Stimulated activated CD4-positive, alpha-beta T cell treated with anti-CD3 and anti-CD28 coated beads, TNF-alpha, amount 100 ng/mL, for 24 hours (primary cell): ENCODE measurements at regions not wholly inside any gene's neighbourhood (a gene's known extent, or its start where the extent isn't known, plus 50 kb on each side); places are given as distances from the start of the nearest gene placed in this dataset.

ENCODE experiments used
- DNase-seq, 3 experiments: peaks; one replicate each; pipeline ENCODE4 v3.0.0-alpha.2; 2020; ENCODE audit warnings: low read depth in 3 of 3

DNA sequence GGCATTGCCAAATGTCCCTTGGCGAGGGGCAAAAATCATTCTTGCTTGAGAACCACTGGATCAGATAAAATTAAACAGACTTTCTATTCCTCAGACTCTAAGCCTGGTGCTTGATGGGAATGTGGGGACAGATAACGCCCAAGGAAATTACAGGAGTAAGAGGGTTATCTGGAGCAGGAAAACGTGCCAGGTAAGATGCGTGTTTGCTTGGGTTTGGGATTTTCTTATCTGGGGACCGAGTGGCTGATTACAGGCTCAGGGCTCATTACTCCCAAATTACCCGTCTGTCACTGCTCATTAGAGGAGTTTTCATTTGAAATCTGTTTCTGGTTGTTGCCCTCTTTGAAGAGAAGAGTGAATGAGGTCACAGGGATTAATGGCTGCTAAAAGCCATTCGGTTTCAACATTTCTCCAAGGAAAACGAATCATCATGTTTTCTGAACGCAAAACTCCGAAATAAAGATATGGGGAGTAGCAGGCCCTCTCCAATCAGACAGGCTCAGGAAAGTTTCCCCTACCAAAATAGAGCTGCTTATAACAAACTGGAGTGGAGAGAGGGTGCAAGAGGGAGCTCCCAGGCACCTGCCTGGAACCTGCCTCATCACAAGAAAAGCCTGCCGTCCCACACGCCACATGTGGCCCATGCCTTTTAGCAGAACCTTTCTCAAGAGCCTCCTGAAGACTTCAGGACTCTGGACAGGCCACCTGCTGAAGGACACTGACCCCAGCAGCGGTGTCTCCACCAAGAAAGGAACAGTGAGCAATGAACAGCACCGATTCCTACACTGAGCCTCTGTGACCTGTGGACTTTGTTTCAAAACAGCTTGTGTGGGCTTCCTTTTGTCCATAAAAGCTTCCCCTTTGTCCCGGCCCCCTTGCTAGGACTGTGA is 136.4 kb downstream of the ICE1 start:
- DNase-seq: no peak

DNA sequence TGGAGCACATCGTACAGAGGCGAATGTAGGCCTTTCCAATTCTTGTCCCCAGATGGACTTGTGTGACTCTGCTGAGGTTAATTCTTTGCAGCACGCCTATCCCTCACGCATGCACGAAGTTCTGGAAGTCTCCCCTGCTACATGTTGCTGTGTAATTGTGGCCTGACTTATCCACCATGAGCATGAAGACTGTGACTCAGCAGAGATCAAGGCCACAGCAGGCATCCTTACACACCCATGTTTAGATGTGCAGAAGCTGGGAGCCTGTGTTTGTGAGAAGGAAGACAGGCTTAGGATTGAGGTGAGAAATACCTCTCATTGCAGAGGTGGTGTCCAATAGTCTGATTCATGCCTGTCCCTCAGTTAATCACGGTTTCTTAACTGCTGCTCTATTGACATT is 135.6 kb downstream of the ICE1 start:
- DNase-seq: no peak

DNA sequence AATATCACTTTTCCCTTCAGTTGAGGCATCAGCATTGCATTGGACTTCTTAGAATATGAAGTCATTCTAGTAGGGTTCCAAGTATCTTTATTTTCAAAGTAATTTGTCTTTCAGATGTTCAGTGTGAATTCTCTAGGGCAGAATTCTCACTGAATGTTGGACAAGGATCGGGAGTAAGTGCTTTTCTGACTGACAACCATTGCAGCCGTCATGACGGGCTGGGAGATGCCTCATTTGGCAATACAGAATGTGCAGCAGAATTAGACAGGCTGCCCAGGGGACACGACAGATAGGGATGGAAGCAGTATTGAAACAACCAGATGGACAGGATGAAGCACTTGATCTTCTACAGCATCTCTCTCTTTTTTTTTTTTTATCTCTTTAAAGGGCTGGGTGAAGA is 129.0 kb downstream of the ICE1 start:
- no peak for DNase-seq

DNA sequence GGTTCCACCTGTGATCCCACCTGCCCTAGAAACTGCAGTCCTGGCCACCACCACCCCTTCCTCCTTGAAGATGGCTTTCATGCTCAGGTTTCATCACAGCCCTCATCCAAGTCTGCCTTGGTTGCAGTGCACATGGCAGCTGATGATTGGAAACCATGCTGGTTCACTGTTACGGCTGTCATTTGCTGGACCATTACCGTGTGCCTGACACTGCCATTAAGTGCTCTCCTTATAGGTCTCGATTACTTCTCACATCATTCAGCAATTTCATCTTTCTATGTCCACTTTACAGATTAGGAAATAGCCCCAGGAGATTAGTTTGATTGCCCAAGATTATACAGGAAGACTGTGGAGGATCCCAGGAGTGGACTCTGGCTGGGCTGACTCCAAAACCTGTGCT is 123.9 kb downstream of the ICE1 start:
- DNase-seq: no peak

DNA sequence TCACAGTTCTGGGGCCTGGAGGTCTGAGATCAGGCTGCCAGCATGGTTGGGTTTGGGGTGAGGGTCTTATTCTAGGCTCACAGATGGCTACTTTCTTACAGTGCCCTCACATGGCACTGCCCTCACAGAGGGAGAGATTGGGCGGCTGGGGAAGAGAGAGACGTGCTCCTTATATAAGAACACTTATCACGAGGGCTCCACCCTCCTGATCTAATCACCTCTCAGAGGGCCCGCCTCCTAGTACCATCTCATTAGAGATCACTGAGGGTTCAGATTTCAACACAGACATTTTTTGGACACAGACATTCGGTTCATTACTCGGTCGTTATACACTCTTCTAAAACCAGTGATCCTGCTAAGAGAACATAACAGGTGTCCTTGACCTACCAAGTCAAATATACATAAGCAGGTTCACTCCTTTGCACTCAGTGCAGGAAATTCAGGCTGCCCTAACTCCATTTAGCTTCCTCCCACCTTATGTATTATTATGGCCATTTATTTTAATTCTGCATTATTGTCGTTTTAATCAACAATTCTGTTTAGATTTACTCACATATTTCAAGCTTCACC is 121.7 kb downstream of the ICE1 start:
- no peak for DNase-seq

DNA sequence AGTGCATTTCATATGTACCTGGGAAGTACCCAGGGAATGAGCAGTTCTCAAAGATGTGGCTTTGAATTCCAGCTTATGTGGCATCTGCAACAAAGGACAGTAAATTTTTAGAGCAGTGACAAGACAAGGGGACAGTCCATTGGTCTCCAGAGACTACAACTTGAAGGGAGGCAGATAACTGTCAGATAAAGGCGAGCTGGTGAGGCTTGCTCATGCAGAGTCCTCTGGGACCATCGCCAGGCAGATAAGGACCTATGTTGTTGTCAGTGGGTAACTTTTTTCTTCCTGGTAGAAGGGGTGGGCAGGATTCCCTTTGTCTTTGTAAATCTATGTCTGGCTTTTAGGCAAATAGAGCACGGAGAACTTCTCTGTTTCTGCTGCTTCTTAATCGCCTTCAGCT is 120.2 kb downstream of the ICE1 start:
- no peak for DNase-seq

DNA sequence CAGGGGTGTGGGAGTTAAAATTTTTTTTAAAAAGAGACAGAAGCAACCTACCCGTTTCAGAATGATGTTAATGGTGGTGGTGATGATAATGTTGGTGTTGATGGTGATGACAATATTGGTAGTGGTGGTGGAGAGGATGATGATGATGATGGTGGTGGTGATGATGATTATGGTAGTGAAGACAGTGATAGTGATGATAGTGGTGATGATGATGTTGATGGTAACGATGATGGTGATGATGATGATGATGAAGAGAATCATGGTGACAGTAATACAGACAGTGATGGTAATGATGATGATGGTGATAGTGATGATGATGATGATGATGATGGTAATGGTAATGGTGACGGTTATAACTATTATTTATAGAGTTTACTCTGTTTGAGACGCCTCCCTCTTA is 117.6 kb downstream of the ICE1 start:
- no peak for DNase-seq
